GM18873 (cell line): ENCODE measurements at regions not wholly inside any gene's neighbourhood (a gene's known extent, or its start where the extent isn't known, plus 50 kb on each side); places are given as distances from the start of the nearest gene placed in this dataset.

Source experiments
- ATAC-seq: cut with Tn5 transposase; IDR thresholded peaks from one replicate; pipeline ENCODE4 v1.9.1; 2021; ENCODE audit warnings: mild to moderate bottlenecking, moderate library complexity, moderate number of reproducible peaks; ENCODE audit not compliant: unreplicated experiment, low FRiP score

GRCh38 chr10:120402147-120402766 is 54.8 kb upstream of the PLPP4 start:
- no peak for ATAC-seq

- no peak for ATAC-seq
These were observed 53.9 kb upstream of the PLPP4 start for GRCh38 chr10:120403109-120403508.

GRCh38 chr10:120406376-120406775 is 50.7 kb upstream of the PLPP4 start:
- no peak for ATAC-seq
